Neural progenitor cell (in vitro differentiated cells): ENCODE measurements at regions not wholly inside any gene's neighbourhood (a gene's known extent, or its start where the extent isn't known, plus 50 kb on each side); places are given as distances from the start of the nearest gene placed in this dataset.

Source experiments
- DNase-seq: peaks from one replicate; pipeline ENCODE4 v3.0.0-alpha.2; 2016; ENCODE audit warnings: low spot score
- H2AFZ ChIP-seq: fragments of 200-600 bp; sonication (generic); replicated peaks from 2 replicates; pipeline ENCODE4 v1.6.1; 2016; ENCODE audit warnings: antibody characterized with exemption
- H3F3A ChIP-seq: fragments of 200-600 bp; sonication (generic); 2 replicates; pipeline ENCODE4 v1.6.1; 2016; ENCODE audit warnings: antibody characterized with exemption, low read depth
- H3K27ac ChIP-seq: fragments of 200-600 bp; sonication (generic); 2 replicates; pipeline ENCODE4 v1.5.1; 2016; ENCODE audit warnings: mild to moderate bottlenecking
- H3K27me3 ChIP-seq: fragments of 200-600 bp; sonication (generic); 2 replicates; pipeline ENCODE4 v1.6.1; 2016; ENCODE audit warnings: mild to moderate bottlenecking, moderate library complexity
- H3K36me3 ChIP-seq: fragments of 200-600 bp; sonication (generic); 2 replicates; pipeline ENCODE4 v1.5.1; 2016
- H3K4me1 ChIP-seq: fragments of 200-600 bp; sonication (generic); 2 replicates; pipeline ENCODE4 v1.6.1; 2016; ENCODE audit warnings: mixed run types
- H3K4me2 ChIP-seq: fragments of 200-600 bp; sonication (generic); 2 replicates; pipeline ENCODE4 v1.6.1; 2016
- H3K4me3 ChIP-seq: fragments of 200-600 bp; sonication (generic); 2 replicates; pipeline ENCODE4 v1.5.1; 2016
- H3K79me2 ChIP-seq: fragments of 200-600 bp; sonication (generic); 2 replicates; pipeline ENCODE4 v1.6.1; 2016; ENCODE audit warnings: low read depth
- H3K9ac ChIP-seq: fragments of 200-600 bp; sonication (generic); 2 replicates; pipeline ENCODE4 v1.6.1; 2016
- H3K9me3 ChIP-seq: fragments of 200-600 bp; sonication (generic); 2 replicates; pipeline ENCODE4 v1.5.1; 2016; ENCODE audit warnings: low read depth
- H4K20me1 ChIP-seq: fragments of 200-600 bp; sonication (generic); 2 replicates; pipeline ENCODE4 v1.6.1; 2016; ENCODE audit warnings: low read depth
- H3K27ac Mint-ChIP-seq: 3 replicates; pipeline ENCODE4 v1.8.0; 2021; ENCODE audit warnings: mixed read lengths
- H3K27me3 Mint-ChIP-seq: 2 replicates; pipeline ENCODE4 v1.8.0; 2022; ENCODE audit warnings: low read depth, mild to moderate bottlenecking, inconsistent platforms, moderate library complexity, mixed read lengths; ENCODE audit not compliant: insufficient read depth
- H3K36me3 Mint-ChIP-seq: 3 replicates; pipeline ENCODE4 v1.8.0; 2021; ENCODE audit warnings: mixed read lengths
- H3K4me1 Mint-ChIP-seq: 3 replicates; pipeline ENCODE4 v1.8.0; 2021; ENCODE audit warnings: mixed read lengths
- H3K4me3 Mint-ChIP-seq: 3 replicates; pipeline ENCODE4 v1.8.0; 2021; ENCODE audit warnings: mild to moderate bottlenecking, moderate library complexity, mixed read lengths
- H3K9me3 Mint-ChIP-seq: 3 replicates; pipeline ENCODE4 v1.8.0; 2020; ENCODE audit warnings: mixed read lengths
- CTCF ChIP-seq: fragments of 200-600 bp; sonication (generic); IDR thresholded peaks from 2 replicates; pipeline ENCODE4 v1.5.1; 2017; ENCODE audit warnings: antibody characterized with exemption, mild to moderate bottlenecking
- EZH2 ChIP-seq: fragments of 200-600 bp; sonication (generic); IDR thresholded peaks from 2 replicates; pipeline ENCODE4 v1.6.1; 2017; ENCODE audit warnings: antibody characterized with exemption, mild to moderate bottlenecking, moderate library complexity
- EZH2phosphoT487 ChIP-seq: fragments of 200-600 bp; sonication (generic); IDR thresholded peaks from 2 replicates; pipeline ENCODE4 v1.6.1; 2017; ENCODE audit warnings: antibody characterized with exemption

GRCh38 chr9:100775912-100776311 lies 198.0 kb downstream of the CAVIN4 start:
- no peak overlapping the region for H3K27ac ChIP-seq
- H3K27ac Mint-ChIP-seq: no peak overlapping the region
- DNase-seq: no peak

DNA sequence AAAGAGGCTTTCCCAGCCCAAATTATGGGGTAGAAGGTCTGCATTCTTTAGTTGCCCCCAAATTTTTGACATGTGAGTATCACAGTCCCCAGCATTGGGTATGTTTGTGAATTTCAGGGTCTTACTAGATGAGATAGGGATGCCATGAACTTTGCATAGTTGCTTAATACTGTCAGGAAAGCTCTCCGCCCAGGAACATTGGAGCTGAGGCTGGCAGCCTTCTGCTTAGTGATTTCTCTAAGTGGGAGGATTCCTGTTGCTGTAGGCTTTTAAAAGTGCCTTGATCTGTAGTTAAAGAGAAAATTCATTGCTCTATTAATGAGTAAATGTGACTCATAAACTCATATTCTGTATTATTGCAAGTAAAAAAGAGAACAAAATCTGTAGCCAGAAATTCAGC lies 206.9 kb downstream of the CAVIN4 start:
- Histone ChIP-seq H3K4me3 (no peak overlapping the region), H3K9ac (no peak overlapping the region), H2AFZ (no peak overlapping the region), H3K4me1 (peaks cover 6% of the 10 kb centered on the region), H3K4me2 (no peak overlapping the region), H3F3A (no peaks in the 10 kb centered on the region), H3K36me3 (no peaks in the 10 kb centered on the region), H3K27ac (no peak overlapping the region), H3K27me3 (no peaks in the 10 kb centered on the region), H3K79me2 (no peaks in the 10 kb centered on the region), H3K9me3 (no peaks in the 10 kb centered on the region), H4K20me1 (no peaks in the 10 kb centered on the region)
- H3K4me1 Mint-ChIP-seq: no peaks in the 10 kb centered on the region
- H3K36me3 Mint-ChIP-seq: no peaks in the 10 kb centered on the region
- no peak overlapping the region for H3K27ac Mint-ChIP-seq
- TF ChIP-seq CTCF (no peak), EZH2 (no peak), EZH2phosphoT487 (no peak)
- H3K27me3 Mint-ChIP-seq: no peaks in the 10 kb centered on the region
- H3K4me3 Mint-ChIP-seq: no peak overlapping the region
- no peak for DNase-seq
- H3K9me3 Mint-ChIP-seq: peaks cover 8% of the 10 kb centered on the region

More at GRCh38 chr9:100775912-100776311, 198.0 kb downstream of the CAVIN4 start:
- Mint-ChIP-seq H3K36me3 (no peaks in the 10 kb centered on the region), H3K4me3 (no peak overlapping the region), H3K9me3 (peaks cover 4% of the 10 kb centered on the region), H3K27me3 (peaks cover 4% of the 10 kb centered on the region), H3K4me1 (no peaks in the 10 kb centered on the region)
- Histone ChIP-seq H4K20me1 (no peaks in the 10 kb centered on the region), H3K9me3 (no peaks in the 10 kb centered on the region), H3K4me2 (no peak overlapping the region), H3K36me3 (no peaks in the 10 kb centered on the region), H3K9ac (no peak overlapping the region), H3F3A (no peaks in the 10 kb centered on the region), H3K79me2 (no peaks in the 10 kb centered on the region), H2AFZ (no peak overlapping the region), H3K4me1 (peaks cover 12% of the 10 kb centered on the region), H3K4me3 (no peak overlapping the region), H3K27me3 (no peaks in the 10 kb centered on the region)
- TF ChIP-seq CTCF (no peak), EZH2phosphoT487 (no peak), EZH2 (no peak)

DNA sequence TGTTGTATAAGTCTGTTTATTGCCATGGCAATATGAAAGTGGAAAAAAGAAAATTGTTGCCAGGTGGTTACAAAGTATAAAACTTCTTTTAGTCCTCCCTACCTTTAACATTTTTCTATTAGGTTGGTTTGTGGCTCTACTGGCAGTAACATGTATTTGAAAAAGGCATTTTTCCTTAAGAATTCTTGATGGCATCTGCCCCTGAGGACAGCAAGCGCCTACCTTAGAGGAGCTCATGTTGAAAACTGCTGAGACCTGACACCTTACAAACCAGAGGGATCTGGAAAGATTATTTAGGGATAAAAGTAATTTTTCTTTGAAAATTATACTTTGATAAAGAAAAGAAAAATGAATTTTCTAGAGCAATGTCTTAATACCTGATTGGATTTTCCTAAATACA lies 208.1 kb downstream of the CAVIN4 start:
- Histone ChIP-seq H4K20me1 (no peaks in the 10 kb centered on the region), H3K36me3 (no peaks in the 10 kb centered on the region), H3K27ac (no peak overlapping the region), H3K79me2 (no peaks in the 10 kb centered on the region), H3K9ac (no peak overlapping the region), H3K27me3 (no peaks in the 10 kb centered on the region), H3F3A (no peaks in the 10 kb centered on the region), H3K4me1 (peaks cover 6% of the 10 kb centered on the region), H3K4me3 (no peak overlapping the region), H2AFZ (no peak overlapping the region), H3K9me3 (no peaks in the 10 kb centered on the region), H3K4me2 (no peak overlapping the region)
- Mint-ChIP-seq H3K27me3 (no peaks in the 10 kb centered on the region), H3K4me1 (no peaks in the 10 kb centered on the region), H3K4me3 (no peak overlapping the region), H3K9me3 (peaks cover 8% of the 10 kb centered on the region), H3K27ac (no peak overlapping the region), H3K36me3 (no peaks in the 10 kb centered on the region)
- no peak for DNase-seq
- TF ChIP-seq EZH2phosphoT487 (no peak), EZH2 (no peak), CTCF (no peak)
